WTC11 (cell line): ENCODE measurements at regions not wholly inside any gene's neighbourhood (a gene's known extent, or its start where the extent isn't known, plus 50 kb on each side); places are given as distances from the start of the nearest gene placed in this dataset.

Source experiments
- ATAC-seq: fragments of 200-7000 bp; cut with Tn5 transposase; 2 replicates; pipeline ENCODE4 v1.10.0; 2021; ENCODE audit warnings: mild to moderate bottlenecking, moderate library complexity
- CTCF ChIA-PET: fragments of 300-600 bp; sonication (Branson Sonifier 250); formaldehyde crosslinking; loops from one replicate; lab custom pipeline; 2021; ENCODE audit warnings: antibody characterized with exemption; lab: Charles Lee
- POLR2A ChIA-PET: fragments of 350-600 bp; sonication (Branson Sonifier 250); formaldehyde crosslinking; loops from one replicate; lab custom pipeline; 2021; ENCODE audit warnings: antibody characterized with exemption; lab: Charles Lee
- DNase-seq: peaks from one replicate; pipeline ENCODE4 v3.0.0; 2021; ENCODE audit warnings: low spot score
- H3K27ac Mint-ChIP-seq: 2 replicates; pipeline ENCODE4 v1.8.0; 2021; ENCODE audit warnings: mixed read lengths
- H3K27me3 Mint-ChIP-seq: 2 replicates; pipeline ENCODE4 v1.8.0; 2021; ENCODE audit warnings: low read depth, mild to moderate bottlenecking, moderate library complexity, mixed read lengths
- H3K36me3 Mint-ChIP-seq: 2 replicates; pipeline ENCODE4 v1.8.0; 2021; ENCODE audit warnings: mixed read lengths
- H3K4me1 Mint-ChIP-seq: 2 replicates; pipeline ENCODE4 v1.8.0; 2022; ENCODE audit warnings: mixed read lengths
- H3K4me3 Mint-ChIP-seq: 2 replicates; pipeline ENCODE4 v1.8.0; 2021; ENCODE audit warnings: mild to moderate bottlenecking, moderate library complexity, mixed read lengths
- H3K9me3 Mint-ChIP-seq: 2 replicates; pipeline ENCODE4 v1.8.0; 2021; ENCODE audit warnings: mixed read lengths
- CREB1 ChIP-seq: sonication (generic); formaldehyde crosslinking; IDR thresholded peaks from 2 replicates; pipeline ENCODE4 v1.8.0; 2023; ENCODE audit warnings: mild to moderate bottlenecking, missing genetic modification reagents
- EMX1 ChIP-seq: fragments of 250-450 bp; sonication (Bioruptor Pico); IDR thresholded peaks from 2 replicates; pipeline ENCODE4 v1.8.0; 2021; ENCODE audit warnings: mild to moderate bottlenecking
- ETV6 ChIP-seq: sonication (generic); formaldehyde crosslinking; IDR thresholded peaks from 2 replicates; pipeline ENCODE4 v1.8.1; 2022; ENCODE audit warnings: mild to moderate bottlenecking, missing genetic modification reagents
- HMGA2 ChIP-seq: fragments of 250-450 bp; sonication (Bioruptor Pico); IDR thresholded peaks from 2 replicates; pipeline ENCODE4 v1.4.0; 2021; ENCODE audit warnings: mild to moderate bottlenecking, moderate library complexity
- JAZF1 ChIP-seq: fragments of 250-450 bp; sonication (Bioruptor Pico); IDR thresholded peaks from 2 replicates; pipeline ENCODE4 v1.9.0; 2021; ENCODE audit warnings: moderate library complexity, mild to moderate bottlenecking, inconsistent platforms
- JUN ChIP-seq: sonication (generic); formaldehyde crosslinking; IDR thresholded peaks from 2 replicates; pipeline ENCODE4 v1.8.0; 2023; ENCODE audit warnings: mild to moderate bottlenecking, missing genetic modification reagents
- MYBL2 ChIP-seq: sonication (generic); formaldehyde crosslinking; IDR thresholded peaks from 2 replicates; pipeline ENCODE4 v1.8.1; 2023; ENCODE audit warnings: mild to moderate bottlenecking, moderate library complexity, missing genetic modification reagents
- NFE2L1 ChIP-seq: sonication (generic); formaldehyde crosslinking; IDR thresholded peaks from 2 replicates; pipeline ENCODE4 v1.8.1; 2023; ENCODE audit warnings: missing genetic modification reagents
- SMAD4 ChIP-seq: sonication (generic); formaldehyde crosslinking; IDR thresholded peaks from 2 replicates; pipeline ENCODE4 v1.8.0; 2022; ENCODE audit warnings: mild to moderate bottlenecking, missing genetic modification reagents
- ZNF121 ChIP-seq: sonication (generic); formaldehyde crosslinking; IDR thresholded peaks from 2 replicates; pipeline ENCODE4 v1.8.0; 2023; ENCODE audit warnings: missing genetic modification reagents
- ZNF138 ChIP-seq: sonication (generic); formaldehyde crosslinking; conservative IDR thresholded peaks from 2 replicates; pipeline ENCODE4 v1.8.1; 2022; ENCODE audit warnings: mild to moderate bottlenecking, moderate library complexity, missing genetic modification reagents
- ZNF423 ChIP-seq: fragments of 250-450 bp; sonication (Bioruptor Pico); IDR thresholded peaks from 2 replicates; pipeline ENCODE4 v2.1.2; 2022; ENCODE audit warnings: mild to moderate bottlenecking, moderate library complexity
- TF ChIP-seq, protein P1 (sequence below): sonication (generic); formaldehyde crosslinking; IDR thresholded peaks from 2 replicates; pipeline ENCODE4 v1.8.1; 2023; ENCODE audit warnings: mild to moderate bottlenecking, moderate library complexity, missing genetic modification reagents
- TF ChIP-seq, protein P2 (sequence below): sonication (generic); formaldehyde crosslinking; IDR thresholded peaks from 2 replicates; pipeline ENCODE4 v1.8.0; 2023; ENCODE audit warnings: missing genetic modification reagents
- TF ChIP-seq, protein P3 (sequence below): sonication (generic); formaldehyde crosslinking; IDR thresholded peaks from 2 replicates; pipeline ENCODE4 v1.8.1; 2023; ENCODE audit warnings: mild to moderate bottlenecking, missing genetic modification reagents, moderate library complexity
- TF ChIP-seq, protein P4 (sequence below): sonication (generic); formaldehyde crosslinking; IDR thresholded peaks from 2 replicates; pipeline ENCODE4 v1.8.1; 2023; ENCODE audit warnings: mild to moderate bottlenecking, missing genetic modification reagents, borderline replicate concordance
- TF ChIP-seq, protein P5 (sequence below): sonication (generic); formaldehyde crosslinking; IDR thresholded peaks from 2 replicates; pipeline ENCODE4 v1.8.0; 2023; ENCODE audit warnings: missing genetic modification reagents, mild to moderate bottlenecking, borderline replicate concordance
- TF ChIP-seq, protein P6 (sequence below): sonication (generic); formaldehyde crosslinking; IDR thresholded peaks from 2 replicates; pipeline ENCODE4 v1.8.0; 2022; ENCODE audit warnings: missing genetic modification reagents

DNA sequence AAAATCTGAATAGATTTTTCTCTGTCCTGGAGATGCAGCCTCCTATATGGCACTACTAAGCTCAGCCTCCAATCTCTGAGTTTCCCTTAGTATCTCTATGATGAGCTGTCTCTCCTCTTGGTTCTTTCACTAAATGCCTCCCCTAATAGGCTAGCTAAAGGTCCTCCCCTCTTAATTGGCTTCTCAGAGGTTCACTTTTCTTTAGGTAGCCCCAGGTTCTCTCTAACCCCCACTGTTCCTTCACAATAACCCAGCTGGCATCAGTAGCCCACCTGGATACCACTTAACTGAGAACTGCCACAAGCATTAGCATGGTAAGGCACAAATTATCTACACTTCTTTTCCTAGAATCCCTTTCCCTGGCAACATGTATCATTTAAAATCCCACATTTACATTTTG lies 523.2 kb downstream of the IGSF11 start:
- TF ChIP-seq NFE2L1 (CRISPR knock-in tag) = no peak
- TF ChIP-seq ZNF423 (CRISPR knock-in tag) = 0 out of 2 replicates have a peak, but pooled peaks have one; percentile 17
- TF ChIP-seq, protein P1, sequence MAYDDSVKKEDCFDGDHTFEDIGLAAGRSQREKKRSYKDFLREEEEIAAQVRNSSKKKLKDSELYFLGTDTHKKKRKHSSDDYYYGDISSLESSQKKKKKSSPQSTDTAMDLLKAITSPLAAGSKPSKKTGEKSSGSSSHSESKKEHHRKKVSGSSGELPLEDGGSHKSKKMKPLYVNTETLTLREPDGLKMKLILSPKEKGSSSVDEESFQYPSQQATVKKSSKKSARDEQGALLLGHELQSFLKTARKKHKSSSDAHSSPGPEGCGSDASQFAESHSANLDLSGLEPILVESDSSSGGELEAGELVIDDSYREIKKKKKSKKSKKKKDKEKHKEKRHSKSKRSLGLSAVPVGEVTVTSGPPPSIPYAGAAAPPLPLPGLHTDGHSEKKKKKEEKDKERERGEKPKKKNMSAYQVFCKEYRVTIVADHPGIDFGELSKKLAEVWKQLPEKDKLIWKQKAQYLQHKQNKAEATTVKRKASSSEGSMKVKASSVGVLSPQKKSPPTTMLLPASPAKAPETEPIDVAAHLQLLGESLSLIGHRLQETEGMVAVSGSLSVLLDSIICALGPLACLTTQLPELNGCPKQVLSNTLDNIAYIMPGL (CRISPR knock-in tag) = no peak
- no peak for TF ChIP-seq ZNF138 (CRISPR knock-in tag)
- TF ChIP-seq, all 79 proteins: peak for 1
- peak; percentile 58 for ATAC-seq
- H3K9me3 Mint-ChIP-seq = peaks cover 6% of the 10 kb centered on the region
- no peaks in the 10 kb centered on the region for H3K27me3 Mint-ChIP-seq
- POLR2A ChIA-PET = no interaction called here
- no peaks in the 10 kb centered on the region for H3K36me3 Mint-ChIP-seq
- H3K27ac Mint-ChIP-seq = no peak overlapping the region
- peaks cover 13% of the 10 kb centered on the region; the same call in 1 of the 2 replicates for H3K4me1 Mint-ChIP-seq
- CTCF ChIA-PET = no interaction called here
- no peak overlapping the region for H3K4me3 Mint-ChIP-seq
- DNase-seq = no peak

DNA sequence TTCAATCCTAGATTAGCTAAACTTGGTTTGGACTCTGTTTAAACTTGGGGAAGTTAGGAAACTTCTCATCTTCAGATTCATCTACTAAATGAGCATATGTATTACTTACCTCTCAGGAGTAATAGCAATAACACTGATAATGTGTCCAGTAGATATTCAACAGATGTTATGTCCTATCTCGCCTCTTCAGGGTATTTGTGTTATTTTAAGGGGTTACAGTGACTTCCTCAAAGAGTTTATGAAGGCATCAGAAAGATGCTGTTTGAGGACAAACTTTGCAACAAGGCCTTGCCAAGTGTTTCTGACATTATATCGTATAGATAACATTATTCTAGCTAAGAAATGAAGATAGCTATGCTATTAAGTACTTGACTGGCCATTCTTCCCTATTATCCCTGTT lies 522.3 kb downstream of the IGSF11 start:
- ATAC-seq (no peak), DNase-seq (no peak)
- peaks cover 13% of the 10 kb centered on the region; the same call in 1 of the 2 replicates for H3K4me1 Mint-ChIP-seq
- POLR2A ChIA-PET = interaction anchor here (0.7 kb wide), 1 partner anchor 997 kb away, joined by 5 read pairs; no protein-coding TSS in a partner anchor
- H3K27ac Mint-ChIP-seq = no peak overlapping the region
- no peaks in the 10 kb centered on the region for H3K36me3 Mint-ChIP-seq
- H3K27me3 Mint-ChIP-seq = no peaks in the 10 kb centered on the region
- H3K9me3 Mint-ChIP-seq = peaks cover 9% of the 10 kb centered on the region
- CTCF ChIA-PET = no interaction called here
- no peak overlapping the region for H3K4me3 Mint-ChIP-seq
- TF ChIP-seq JUN (CRISPR knock-in tag) (no peak), EMX1 (CRISPR knock-in tag) (no peak), JAZF1 (CRISPR knock-in tag) (no peak), SMAD4 (CRISPR knock-in tag) (no peak), ETV6 (CRISPR knock-in tag) (no peak), HMGA2 (CRISPR knock-in tag) (no peak), ZNF423 (CRISPR knock-in tag) (no peak), ZNF138 (CRISPR knock-in tag) (no peak), NFE2L1 (CRISPR knock-in tag) (no peak), CREB1 (no peak), ZNF121 (CRISPR knock-in tag) (no peak), MYBL2 (CRISPR knock-in tag) (no peak)
- TF ChIP-seq, protein P2, sequence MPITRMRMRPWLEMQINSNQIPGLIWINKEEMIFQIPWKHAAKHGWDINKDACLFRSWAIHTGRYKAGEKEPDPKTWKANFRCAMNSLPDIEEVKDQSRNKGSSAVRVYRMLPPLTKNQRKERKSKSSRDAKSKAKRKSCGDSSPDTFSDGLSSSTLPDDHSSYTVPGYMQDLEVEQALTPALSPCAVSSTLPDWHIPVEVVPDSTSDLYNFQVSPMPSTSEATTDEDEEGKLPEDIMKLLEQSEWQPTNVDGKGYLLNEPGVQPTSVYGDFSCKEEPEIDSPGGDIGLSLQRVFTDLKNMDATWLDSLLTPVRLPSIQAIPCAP = no peak
- TF ChIP-seq, protein P3, sequence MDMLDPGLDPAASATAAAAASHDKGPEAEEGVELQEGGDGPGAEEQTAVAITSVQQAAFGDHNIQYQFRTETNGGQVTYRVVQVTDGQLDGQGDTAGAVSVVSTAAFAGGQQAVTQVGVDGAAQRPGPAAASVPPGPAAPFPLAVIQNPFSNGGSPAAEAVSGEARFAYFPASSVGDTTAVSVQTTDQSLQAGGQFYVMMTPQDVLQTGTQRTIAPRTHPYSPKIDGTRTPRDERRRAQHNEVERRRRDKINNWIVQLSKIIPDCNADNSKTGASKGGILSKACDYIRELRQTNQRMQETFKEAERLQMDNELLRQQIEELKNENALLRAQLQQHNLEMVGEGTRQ (CRISPR knock-in tag) = no peak
- TF ChIP-seq, protein P4, sequence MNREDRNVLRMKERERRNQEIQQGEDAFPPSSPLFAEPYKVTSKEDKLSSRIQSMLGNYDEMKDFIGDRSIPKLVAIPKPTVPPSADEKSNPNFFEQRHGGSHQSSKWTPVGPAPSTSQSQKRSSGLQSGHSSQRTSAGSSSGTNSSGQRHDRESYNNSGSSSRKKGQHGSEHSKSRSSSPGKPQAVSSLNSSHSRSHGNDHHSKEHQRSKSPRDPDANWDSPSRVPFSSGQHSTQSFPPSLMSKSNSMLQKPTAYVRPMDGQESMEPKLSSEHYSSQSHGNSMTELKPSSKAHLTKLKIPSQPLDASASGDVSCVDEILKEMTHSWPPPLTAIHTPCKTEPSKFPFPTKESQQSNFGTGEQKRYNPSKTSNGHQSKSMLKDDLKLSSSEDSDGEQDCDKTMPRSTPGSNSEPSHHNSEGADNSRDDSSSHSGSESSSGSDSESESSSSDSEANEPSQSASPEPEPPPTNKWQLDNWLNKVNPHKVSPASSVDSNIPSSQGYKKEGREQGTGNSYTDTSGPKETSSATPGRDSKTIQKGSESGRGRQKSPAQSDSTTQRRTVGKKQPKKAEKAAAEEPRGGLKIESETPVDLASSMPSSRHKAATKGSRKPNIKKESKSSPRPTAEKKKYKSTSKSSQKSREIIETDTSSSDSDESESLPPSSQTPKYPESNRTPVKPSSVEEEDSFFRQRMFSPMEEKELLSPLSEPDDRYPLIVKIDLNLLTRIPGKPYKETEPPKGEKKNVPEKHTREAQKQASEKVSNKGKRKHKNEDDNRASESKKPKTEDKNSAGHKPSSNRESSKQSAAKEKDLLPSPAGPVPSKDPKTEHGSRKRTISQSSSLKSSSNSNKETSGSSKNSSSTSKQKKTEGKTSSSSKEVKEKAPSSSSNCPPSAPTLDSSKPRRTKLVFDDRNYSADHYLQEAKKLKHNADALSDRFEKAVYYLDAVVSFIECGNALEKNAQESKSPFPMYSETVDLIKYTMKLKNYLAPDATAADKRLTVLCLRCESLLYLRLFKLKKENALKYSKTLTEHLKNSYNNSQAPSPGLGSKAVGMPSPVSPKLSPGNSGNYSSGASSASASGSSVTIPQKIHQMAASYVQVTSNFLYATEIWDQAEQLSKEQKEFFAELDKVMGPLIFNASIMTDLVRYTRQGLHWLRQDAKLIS (CRISPR knock-in tag) = no peak
- TF ChIP-seq, protein P5, sequence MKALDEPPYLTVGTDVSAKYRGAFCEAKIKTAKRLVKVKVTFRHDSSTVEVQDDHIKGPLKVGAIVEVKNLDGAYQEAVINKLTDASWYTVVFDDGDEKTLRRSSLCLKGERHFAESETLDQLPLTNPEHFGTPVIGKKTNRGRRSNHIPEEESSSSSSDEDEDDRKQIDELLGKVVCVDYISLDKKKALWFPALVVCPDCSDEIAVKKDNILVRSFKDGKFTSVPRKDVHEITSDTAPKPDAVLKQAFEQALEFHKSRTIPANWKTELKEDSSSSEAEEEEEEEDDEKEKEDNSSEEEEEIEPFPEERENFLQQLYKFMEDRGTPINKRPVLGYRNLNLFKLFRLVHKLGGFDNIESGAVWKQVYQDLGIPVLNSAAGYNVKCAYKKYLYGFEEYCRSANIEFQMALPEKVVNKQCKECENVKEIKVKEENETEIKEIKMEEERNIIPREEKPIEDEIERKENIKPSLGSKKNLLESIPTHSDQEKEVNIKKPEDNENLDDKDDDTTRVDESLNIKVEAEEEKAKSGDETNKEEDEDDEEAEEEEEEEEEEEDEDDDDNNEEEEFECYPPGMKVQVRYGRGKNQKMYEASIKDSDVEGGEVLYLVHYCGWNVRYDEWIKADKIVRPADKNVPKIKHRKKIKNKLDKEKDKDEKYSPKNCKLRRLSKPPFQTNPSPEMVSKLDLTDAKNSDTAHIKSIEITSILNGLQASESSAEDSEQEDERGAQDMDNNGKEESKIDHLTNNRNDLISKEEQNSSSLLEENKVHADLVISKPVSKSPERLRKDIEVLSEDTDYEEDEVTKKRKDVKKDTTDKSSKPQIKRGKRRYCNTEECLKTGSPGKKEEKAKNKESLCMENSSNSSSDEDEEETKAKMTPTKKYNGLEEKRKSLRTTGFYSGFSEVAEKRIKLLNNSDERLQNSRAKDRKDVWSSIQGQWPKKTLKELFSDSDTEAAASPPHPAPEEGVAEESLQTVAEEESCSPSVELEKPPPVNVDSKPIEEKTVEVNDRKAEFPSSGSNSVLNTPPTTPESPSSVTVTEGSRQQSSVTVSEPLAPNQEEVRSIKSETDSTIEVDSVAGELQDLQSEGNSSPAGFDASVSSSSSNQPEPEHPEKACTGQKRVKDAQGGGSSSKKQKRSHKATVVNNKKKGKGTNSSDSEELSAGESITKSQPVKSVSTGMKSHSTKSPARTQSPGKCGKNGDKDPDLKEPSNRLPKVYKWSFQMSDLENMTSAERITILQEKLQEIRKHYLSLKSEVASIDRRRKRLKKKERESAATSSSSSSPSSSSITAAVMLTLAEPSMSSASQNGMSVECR = no peak
- TF ChIP-seq, protein P6, sequence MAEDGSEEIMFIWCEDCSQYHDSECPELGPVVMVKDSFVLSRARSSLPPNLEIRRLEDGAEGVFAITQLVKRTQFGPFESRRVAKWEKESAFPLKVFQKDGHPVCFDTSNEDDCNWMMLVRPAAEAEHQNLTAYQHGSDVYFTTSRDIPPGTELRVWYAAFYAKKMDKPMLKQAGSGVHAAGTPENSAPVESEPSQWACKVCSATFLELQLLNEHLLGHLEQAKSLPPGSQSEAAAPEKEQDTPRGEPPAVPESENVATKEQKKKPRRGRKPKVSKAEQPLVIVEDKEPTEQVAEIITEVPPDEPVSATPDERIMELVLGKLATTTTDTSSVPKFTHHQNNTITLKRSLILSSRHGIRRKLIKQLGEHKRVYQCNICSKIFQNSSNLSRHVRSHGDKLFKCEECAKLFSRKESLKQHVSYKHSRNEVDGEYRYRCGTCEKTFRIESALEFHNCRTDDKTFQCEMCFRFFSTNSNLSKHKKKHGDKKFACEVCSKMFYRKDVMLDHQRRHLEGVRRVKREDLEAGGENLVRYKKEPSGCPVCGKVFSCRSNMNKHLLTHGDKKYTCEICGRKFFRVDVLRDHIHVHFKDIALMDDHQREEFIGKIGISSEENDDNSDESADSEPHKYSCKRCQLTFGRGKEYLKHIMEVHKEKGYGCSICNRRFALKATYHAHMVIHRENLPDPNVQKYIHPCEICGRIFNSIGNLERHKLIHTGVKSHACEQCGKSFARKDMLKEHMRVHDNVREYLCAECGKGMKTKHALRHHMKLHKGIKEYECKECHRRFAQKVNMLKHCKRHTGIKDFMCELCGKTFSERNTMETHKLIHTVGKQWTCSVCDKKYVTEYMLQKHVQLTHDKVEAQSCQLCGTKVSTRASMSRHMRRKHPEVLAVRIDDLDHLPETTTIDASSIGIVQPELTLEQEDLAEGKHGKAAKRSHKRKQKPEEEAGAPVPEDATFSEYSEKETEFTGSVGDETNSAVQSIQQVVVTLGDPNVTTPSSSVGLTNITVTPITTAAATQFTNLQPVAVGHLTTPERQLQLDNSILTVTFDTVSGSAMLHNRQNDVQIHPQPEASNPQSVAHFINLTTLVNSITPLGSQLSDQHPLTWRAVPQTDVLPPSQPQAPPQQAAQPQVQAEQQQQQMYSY (CRISPR knock-in tag) = no peak
